BE2C (cell line): ENCODE measurements at regions not wholly inside any gene's neighbourhood (a gene's known extent, or its start where the extent isn't known, plus 50 kb on each side); places are given as distances from the start of the nearest gene placed in this dataset.

Experiments used
- DNase-seq: peaks from one replicate; pipeline ENCODE4 v3.0.0-alpha.2; 2020
- H3K27me3 ChIP-seq: fragments of 250-450 bp; sonication (Bioruptor Pico); 2 replicates; pipeline ENCODE4 v1.5.1; 2020; ENCODE audit warnings: mild to moderate bottlenecking
- H3K36me3 ChIP-seq: fragments of 250-450 bp; sonication (Bioruptor Pico); 2 replicates; pipeline ENCODE4 v1.5.1; 2020; ENCODE audit warnings: mild to moderate bottlenecking
- H3K4me1 ChIP-seq: fragments of 250-450 bp; sonication (Bioruptor Pico); 2 replicates; pipeline ENCODE4 v1.5.1; 2020
- H3K4me3 ChIP-seq: 2 replicates; pipeline ENCODE4 v1.5.1; 2011; ENCODE audit warnings: low read depth, low read length
- H3K9me3 ChIP-seq: fragments of 250-450 bp; sonication (Bioruptor Pico); 2 replicates; pipeline ENCODE4 v1.5.1; 2020
- TF ChIP-seq, protein P1 (sequence below): IDR thresholded peaks from 2 replicates; pipeline ENCODE4 v1.5.1; 2012; ENCODE audit warnings: mild to moderate bottlenecking, low read depth, low read length

DNA sequence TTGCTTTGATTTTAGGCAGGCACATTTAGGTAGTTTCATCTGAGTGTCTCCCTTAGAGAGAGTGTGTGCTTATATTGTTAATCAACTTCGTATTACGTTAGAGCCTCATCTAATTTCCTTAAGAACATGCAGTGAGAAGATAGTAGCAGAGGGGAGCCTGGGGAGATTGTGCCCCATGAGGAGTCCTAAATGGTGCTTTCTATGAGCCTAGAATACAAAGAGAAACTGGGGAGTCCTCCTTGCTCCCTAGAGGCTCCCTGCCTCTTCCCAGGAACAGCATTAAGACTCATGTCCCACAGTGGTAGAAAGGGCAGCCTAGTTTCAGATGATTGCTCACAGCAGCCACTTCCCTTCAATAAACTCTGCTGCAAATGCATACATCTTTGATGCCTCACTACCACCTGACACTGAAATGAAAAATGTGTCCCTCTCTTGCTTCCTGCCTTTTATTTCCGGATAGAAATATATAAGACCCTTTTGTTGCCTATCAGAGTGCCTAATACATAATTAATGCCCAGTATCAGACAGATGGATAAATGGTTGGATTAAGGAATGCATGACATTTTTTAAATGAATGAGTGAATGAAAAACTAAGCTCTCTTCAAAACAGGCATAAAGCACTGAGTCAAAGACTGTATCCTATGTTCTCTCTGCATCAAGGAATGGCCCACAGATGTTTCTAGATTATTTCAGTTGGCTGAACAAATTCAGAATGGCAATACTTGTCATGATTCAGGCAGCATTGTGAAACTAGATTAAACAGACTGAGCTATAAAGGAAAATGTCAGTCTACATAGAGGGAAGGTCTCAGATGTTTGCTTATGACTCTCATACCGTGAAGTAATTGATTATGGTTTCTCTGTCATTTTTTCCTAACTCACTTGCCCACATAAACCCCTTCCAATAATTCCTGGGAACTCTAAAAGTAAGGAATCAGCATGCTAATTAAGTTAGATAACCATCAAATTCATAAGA is 362.1 kb downstream of the LRRC3B start:
- H3K27me3 ChIP-seq: no peaks in the 10 kb centered on the region
- no peaks in the 10 kb centered on the region for H3K4me1 ChIP-seq
- no peak overlapping the region for H3K4me3 ChIP-seq
- TF ChIP-seq, protein P1, sequence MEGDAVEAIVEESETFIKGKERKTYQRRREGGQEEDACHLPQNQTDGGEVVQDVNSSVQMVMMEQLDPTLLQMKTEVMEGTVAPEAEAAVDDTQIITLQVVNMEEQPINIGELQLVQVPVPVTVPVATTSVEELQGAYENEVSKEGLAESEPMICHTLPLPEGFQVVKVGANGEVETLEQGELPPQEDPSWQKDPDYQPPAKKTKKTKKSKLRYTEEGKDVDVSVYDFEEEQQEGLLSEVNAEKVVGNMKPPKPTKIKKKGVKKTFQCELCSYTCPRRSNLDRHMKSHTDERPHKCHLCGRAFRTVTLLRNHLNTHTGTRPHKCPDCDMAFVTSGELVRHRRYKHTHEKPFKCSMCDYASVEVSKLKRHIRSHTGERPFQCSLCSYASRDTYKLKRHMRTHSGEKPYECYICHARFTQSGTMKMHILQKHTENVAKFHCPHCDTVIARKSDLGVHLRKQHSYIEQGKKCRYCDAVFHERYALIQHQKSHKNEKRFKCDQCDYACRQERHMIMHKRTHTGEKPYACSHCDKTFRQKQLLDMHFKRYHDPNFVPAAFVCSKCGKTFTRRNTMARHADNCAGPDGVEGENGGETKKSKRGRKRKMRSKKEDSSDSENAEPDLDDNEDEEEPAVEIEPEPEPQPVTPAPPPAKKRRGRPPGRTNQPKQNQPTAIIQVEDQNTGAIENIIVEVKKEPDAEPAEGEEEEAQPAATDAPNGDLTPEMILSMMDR: no peak
- no peaks in the 10 kb centered on the region for H3K9me3 ChIP-seq
- no peaks in the 10 kb centered on the region for H3K36me3 ChIP-seq
- no peak for DNase-seq

DNA sequence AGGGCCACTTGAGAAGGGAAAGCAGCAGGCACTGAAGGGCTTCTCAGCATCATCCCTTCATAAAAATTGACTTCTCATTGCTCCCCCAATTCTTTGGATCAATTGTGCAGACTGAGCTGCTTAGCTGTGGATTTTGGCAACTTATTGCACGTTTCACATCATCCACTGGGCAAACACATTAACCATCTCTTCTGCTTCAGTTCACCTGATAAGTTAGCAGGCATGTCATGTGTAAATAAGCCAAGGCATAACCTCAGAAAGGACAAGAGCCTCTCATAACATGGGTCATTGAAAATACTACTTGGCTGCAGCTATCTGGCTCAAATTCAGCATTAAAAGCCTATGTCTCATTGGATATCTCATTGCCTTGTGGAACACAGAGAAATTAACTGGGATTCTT is 366.5 kb downstream of the LRRC3B start:
- TF ChIP-seq, protein P1: no peak
- DNase-seq: no peak
- Histone ChIP-seq H3K4me1 (no peaks in the 10 kb centered on the region), H3K4me3 (no peak overlapping the region), H3K9me3 (no peaks in the 10 kb centered on the region), H3K36me3 (no peaks in the 10 kb centered on the region), H3K27me3 (no peaks in the 10 kb centered on the region)

DNA sequence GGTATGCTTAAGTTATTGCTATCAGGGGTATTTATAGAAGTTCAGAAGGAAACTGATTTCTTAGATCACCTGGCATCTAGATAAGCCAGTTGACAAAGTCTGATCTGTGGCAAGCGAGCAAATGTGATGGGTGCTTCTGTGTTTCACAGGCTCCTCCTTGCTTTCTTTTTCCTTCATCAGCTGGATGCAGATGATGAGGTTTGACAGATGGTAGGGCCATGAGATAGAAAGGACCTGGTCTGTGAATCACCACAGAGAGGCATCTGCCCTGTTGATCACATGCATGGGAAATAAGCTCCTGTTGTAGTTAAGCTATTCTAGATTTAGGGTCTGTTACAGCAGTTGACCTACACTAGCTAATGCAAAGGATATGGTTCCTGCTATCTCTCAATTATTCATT is 372.0 kb downstream of the NEK10 start:
- no peaks in the 10 kb centered on the region for H3K9me3 ChIP-seq
- DNase-seq: no peak
- TF ChIP-seq, protein P1: no peak

DNA sequence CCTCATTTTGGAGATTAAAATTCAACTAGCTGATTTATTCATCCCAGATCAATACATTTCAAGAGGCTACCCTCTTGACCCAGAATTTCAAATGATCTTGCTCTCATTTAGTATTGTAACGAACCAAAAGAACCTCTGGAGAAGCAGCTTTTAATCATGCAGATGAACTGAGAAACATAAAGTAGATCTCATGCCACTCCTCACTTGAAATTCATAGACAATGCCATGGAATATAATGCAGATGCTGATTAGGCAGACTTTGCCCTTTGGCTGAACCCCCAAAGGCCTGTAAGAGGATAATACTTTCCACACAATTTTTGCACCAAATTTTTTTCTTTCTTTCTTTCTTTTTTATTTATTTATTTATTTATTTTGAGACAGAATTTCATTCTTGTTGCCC is 358.3 kb downstream of the NEK10 start:
- TF ChIP-seq, protein P1: no peak
- H3K4me3 ChIP-seq: no peak overlapping the region
- H3K4me1 ChIP-seq: no peaks in the 10 kb centered on the region
- H3K9me3 ChIP-seq: no peaks in the 10 kb centered on the region
- no peaks in the 10 kb centered on the region for H3K27me3 ChIP-seq
- H3K36me3 ChIP-seq: no peaks in the 10 kb centered on the region
- DNase-seq: no peak

More for the DNA sequence above, 372.0 kb downstream of the NEK10 start:
- no peaks in the 10 kb centered on the region for H3K27me3 ChIP-seq
- H3K4me3 ChIP-seq: no peak overlapping the region
- H3K36me3 ChIP-seq: no peaks in the 10 kb centered on the region
- no peaks in the 10 kb centered on the region for H3K4me1 ChIP-seq

DNA sequence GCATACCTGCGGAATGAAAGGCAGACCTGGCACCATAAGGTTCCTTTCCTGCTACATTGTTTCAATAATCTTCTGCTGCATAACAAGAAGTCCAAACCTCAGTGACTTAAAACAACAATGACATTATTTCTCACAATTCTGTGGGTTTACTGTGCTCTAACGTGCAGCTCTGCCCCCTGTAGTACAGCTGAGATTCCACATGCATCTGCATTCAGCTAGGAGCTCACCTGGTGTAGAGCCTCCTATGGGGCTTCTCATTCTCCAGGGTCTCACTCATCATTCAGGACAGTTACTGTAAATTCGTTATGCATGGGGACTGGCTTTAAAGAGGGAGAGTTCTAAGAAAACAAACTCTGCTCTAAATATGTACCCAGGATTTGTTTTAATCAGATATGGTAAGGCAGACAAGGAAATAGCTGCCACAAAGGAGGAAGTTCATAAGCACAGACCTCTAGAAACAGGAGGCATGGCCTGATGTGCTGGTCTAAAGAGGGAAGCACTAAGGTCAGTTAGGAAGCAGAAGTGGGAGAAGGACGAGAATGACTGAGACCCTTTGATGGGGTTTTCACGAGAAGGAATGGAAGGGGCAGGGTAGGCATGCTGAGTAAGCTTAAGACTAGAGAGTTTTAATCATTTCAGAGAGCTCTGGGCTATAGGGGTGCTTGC is 347.0 kb downstream of the NEK10 start:
- Histone ChIP-seq H3K9me3 (no peaks in the 10 kb centered on the region), H3K36me3 (no peaks in the 10 kb centered on the region), H3K4me3 (no peak overlapping the region), H3K4me1 (no peaks in the 10 kb centered on the region), H3K27me3 (no peaks in the 10 kb centered on the region)
- TF ChIP-seq, protein P1: no peak
- DNase-seq: no peak

DNA sequence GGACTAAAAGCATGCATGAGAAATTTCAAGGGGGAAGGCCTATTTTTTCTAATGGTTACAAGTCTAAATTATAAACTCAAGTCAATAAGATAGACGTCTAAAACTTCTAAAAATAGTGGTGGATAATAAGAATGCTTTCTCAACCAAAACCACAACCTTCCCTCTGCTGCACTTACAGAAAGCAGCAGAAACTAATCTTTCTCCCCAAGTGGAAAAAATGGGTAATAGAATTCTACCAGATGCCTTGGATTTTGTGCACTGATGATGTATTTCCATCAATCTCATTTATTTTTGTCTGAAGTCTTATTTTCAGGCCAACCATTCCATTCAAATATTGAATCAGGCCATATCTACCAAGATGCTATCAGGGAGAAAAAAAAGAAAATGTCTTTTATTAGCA is 344.7 kb downstream of the NEK10 start:
- Histone ChIP-seq H3K4me1 (no peaks in the 10 kb centered on the region), H3K4me3 (no peak overlapping the region), H3K9me3 (no peaks in the 10 kb centered on the region), H3K36me3 (no peaks in the 10 kb centered on the region), H3K27me3 (no peaks in the 10 kb centered on the region)
- TF ChIP-seq, protein P1: no peak
- DNase-seq: no peak
